H9 (cell line): ENCODE measurements at regions not wholly inside any gene's neighbourhood (a gene's known extent, or its start where the extent isn't known, plus 50 kb on each side); places are given as distances from the start of the nearest gene placed in this dataset.

Experiments used
- DNase-seq: peaks from one replicate; pipeline ENCODE4 v3.0.0-alpha.2; 2017
- H2AFZ ChIP-seq: one replicate; pipeline ENCODE4 v1.6.1; 2013; ENCODE audit warnings: mild to moderate bottlenecking, low read length, control low read depth, moderate library complexity
- H2AK5ac ChIP-seq: 2 replicates; pipeline ENCODE4 v1.6.1; 2013; ENCODE audit warnings: low read length, control low read depth, mixed read lengths; ENCODE audit not compliant: insufficient read length
- H2BK120ac ChIP-seq: one replicate; pipeline ENCODE4 v1.6.1; 2013; ENCODE audit warnings: low read depth, mild to moderate bottlenecking, low read length, control low read depth, inconsistent platforms; ENCODE audit not compliant: poor library complexity, severe bottlenecking
- H2BK12ac ChIP-seq: 2 replicates; pipeline ENCODE4 v1.6.1; 2013; ENCODE audit warnings: low read length, control low read depth, mixed read lengths, low read depth; ENCODE audit not compliant: insufficient read length
- H2BK15ac ChIP-seq: 2 replicates; pipeline ENCODE4 v1.6.1; 2013; ENCODE audit warnings: low read depth, low read length, control low read depth
- H2BK20ac ChIP-seq: one replicate; pipeline ENCODE4 v1.6.1; 2013; ENCODE audit warnings: low read depth, mild to moderate bottlenecking, low read length, control low read depth, inconsistent platforms; ENCODE audit not compliant: poor library complexity, severe bottlenecking
- H2BK5ac ChIP-seq: 2 replicates; pipeline ENCODE4 v1.6.1; 2013; ENCODE audit warnings: low read length, control low read depth, mixed read lengths; ENCODE audit not compliant: insufficient read length
- H3K14ac ChIP-seq: 2 replicates; pipeline ENCODE4 v1.6.1; 2013; ENCODE audit warnings: low read length, control low read depth; ENCODE audit not compliant: insufficient read depth
- H3K18ac ChIP-seq: 2 replicates; pipeline ENCODE4 v1.6.1; 2013; ENCODE audit warnings: low read depth, mild to moderate bottlenecking, mixed read lengths, low read length, control low read depth; ENCODE audit not compliant: insufficient read length
- H3K23ac ChIP-seq: 2 replicates; pipeline ENCODE4 v1.6.1; 2013; ENCODE audit warnings: low read length, control low read depth, mixed read lengths, low read depth; ENCODE audit not compliant: insufficient read length
- H3K23me2 ChIP-seq: 2 replicates; pipeline ENCODE4 v1.6.1; 2013; ENCODE audit warnings: low read depth, mild to moderate bottlenecking, mixed read lengths, low read length, control low read depth; ENCODE audit not compliant: insufficient read length, poor library complexity, severe bottlenecking
- H3K27ac ChIP-seq: 2 replicates; pipeline ENCODE4 v1.5.1; 2013; ENCODE audit warnings: low read length, control low read depth, mixed read lengths, low read depth; ENCODE audit not compliant: insufficient read length
- H3K27me3 ChIP-seq: 2 replicates; pipeline ENCODE4 v1.6.1; 2013; ENCODE audit warnings: low read length, control low read depth, inconsistent platforms; ENCODE audit not compliant: insufficient read depth
- H3K4ac ChIP-seq: 2 replicates; pipeline ENCODE4 v1.6.1; 2013; ENCODE audit warnings: low read depth, mild to moderate bottlenecking, control low read depth, inconsistent platforms, low read length, moderate library complexity
- H3K4me1 ChIP-seq: 2 replicates; pipeline ENCODE4 v1.6.1; 2013; ENCODE audit warnings: low read length, control low read depth, inconsistent platforms; ENCODE audit not compliant: insufficient read depth
- H3K4me2 ChIP-seq: 2 replicates; pipeline ENCODE4 v1.6.1; 2013; ENCODE audit warnings: low read length, control low read depth, mixed read lengths; ENCODE audit not compliant: insufficient read length, insufficient read depth
- H3K56ac ChIP-seq: 2 replicates; pipeline ENCODE4 v1.6.1; 2013; ENCODE audit warnings: low read depth, mild to moderate bottlenecking, mixed read lengths, low read length, control low read depth; ENCODE audit not compliant: insufficient read length
- H3K79me1 ChIP-seq: 2 replicates; pipeline ENCODE4 v1.6.1; 2013; ENCODE audit warnings: low read depth, mild to moderate bottlenecking, moderate library complexity, low read length, control low read depth, inconsistent platforms; ENCODE audit not compliant: insufficient read depth, poor library complexity, severe bottlenecking
- H3K79me2 ChIP-seq: 2 replicates; pipeline ENCODE4 v1.6.1; 2013; ENCODE audit warnings: low read length, control low read depth, inconsistent platforms; ENCODE audit not compliant: insufficient read depth
- H3K9ac ChIP-seq: 2 replicates; pipeline ENCODE4 v1.6.1; 2013; ENCODE audit warnings: low read length, control low read depth, mixed read lengths; ENCODE audit not compliant: insufficient read length; ENCODE audit errors: extremely low read depth
- H3K9me3 ChIP-seq: one replicate; pipeline ENCODE4 v1.6.1; 2013; ENCODE audit warnings: low read depth, low read length, inconsistent platforms; ENCODE audit not compliant: control insufficient read depth
- H3T11ph ChIP-seq: one replicate; pipeline ENCODE4 v1.6.1; 2013; ENCODE audit warnings: mild to moderate bottlenecking, low read length, control low read depth, inconsistent platforms
- H4K20me1 ChIP-seq: one replicate; pipeline ENCODE4 v1.6.1; 2013; ENCODE audit not compliant: control insufficient read depth, insufficient read length, insufficient read depth
- H4K5ac ChIP-seq: 2 replicates; pipeline ENCODE4 v1.6.1; 2013; ENCODE audit warnings: low read depth, mild to moderate bottlenecking, mixed read lengths, low read length, control low read depth; ENCODE audit not compliant: insufficient read length
- H4K8ac ChIP-seq: replicated peaks from 2 replicates; pipeline ENCODE4 v1.6.1; 2013; ENCODE audit warnings: low read length, control low read depth, mixed read lengths, low read depth; ENCODE audit not compliant: insufficient read length
- H4K91ac ChIP-seq: 2 replicates; pipeline ENCODE4 v1.6.1; 2013; ENCODE audit warnings: low read depth, mild to moderate bottlenecking, moderate library complexity, mixed read lengths, low read length, control low read depth; ENCODE audit not compliant: insufficient read length
- H3K27ac Mint-ChIP-seq, 3 experiments: 2 replicates in 2 of 3; 3 replicates in 1 of 3; pipeline ENCODE4 v1.8.0; 2020 to 2021; ENCODE audit warnings: mixed read lengths in 3 of 3, mild to moderate bottlenecking in 1 of 3, moderate library complexity in 1 of 3
- H3K27me3 Mint-ChIP-seq: 2 replicates; pipeline ENCODE4 v1.8.0; 2021; ENCODE audit warnings: low read depth, mild to moderate bottlenecking, moderate library complexity, mixed read lengths
- H3K36me3 Mint-ChIP-seq, 3 experiments: 2 replicates in 2 of 3; 3 replicates in 1 of 3; pipeline ENCODE4 v1.8.0; 2020 to 2021; ENCODE audit warnings: low read depth in 3 of 3, mixed read lengths in 3 of 3; ENCODE audit not compliant: insufficient read depth in 1 of 3
- H3K4me1 Mint-ChIP-seq, 2 experiments: 2 replicates each; pipeline ENCODE4 v1.8.0; 2020; ENCODE audit warnings: mixed read lengths in 2 of 2
- H3K4me3 Mint-ChIP-seq, 2 experiments: 2 replicates in 1 of 2; 3 replicates in 1 of 2; pipeline ENCODE4 v1.8.0; 2020 to 2021; ENCODE audit warnings: mild to moderate bottlenecking in 2 of 2, mixed read lengths in 2 of 2, moderate library complexity in 1 of 2
- H3K9me3 Mint-ChIP-seq, 2 experiments: 2 replicates in 1 of 2; 3 replicates in 1 of 2; pipeline ENCODE4 v1.8.0; 2020; ENCODE audit warnings: mild to moderate bottlenecking in 2 of 2, mixed read lengths in 2 of 2, moderate library complexity in 1 of 2
- WGBS: extraction: QIAGEN DNeasy Blood & Tissue Kit; methylation state at CpG from one replicate; pipeline ENCODE4 v1.1.7; 2013; ENCODE audit warnings: missing lambda C conversion rate, low lambda C conversion rate, mixed read lengths; ENCODE audit not compliant: insufficient read length; ENCODE audit errors: extremely low coverage; 5-methylcytosine and 5-hydroxymethylcytosine counted together
- TF ChIP-seq, protein P1 (sequence below): fragments of 200-600 bp; sonication (generic); conservative IDR thresholded peaks from 3 replicates; pipeline ENCODE4 v1.8.0; 2021; ENCODE audit warnings: antibody characterized with exemption, mild to moderate bottlenecking

- no peak overlapping the region for H2BK5ac ChIP-seq
- no peak overlapping the region for H3K27ac Mint-ChIP-seq
- H2AFZ ChIP-seq: no peak overlapping the region
- no peak overlapping the region for H3K18ac ChIP-seq
- no peak for DNase-seq
- WGBS: no CpG with 5 or more reads among the region's 11 CpGs
- peaks cover 2 to 14% of the 10 kb centered on the region in 2 experiments for H3K4me1 Mint-ChIP-seq
- H3K23me2 ChIP-seq: peaks cover 3% of the 10 kb centered on the region
- H3K9ac ChIP-seq: no peak overlapping the region
- H3K14ac ChIP-seq: no peak overlapping the region
- no peak overlapping the region for H3K4me3 Mint-ChIP-seq
- no peaks in the 10 kb centered on the region for H4K20me1 ChIP-seq
- no peak overlapping the region for H4K91ac ChIP-seq
- no peak overlapping the region for H3K23ac ChIP-seq
- no peaks in the 10 kb centered on the region for H3K27me3 ChIP-seq
- TF ChIP-seq, protein P1, sequence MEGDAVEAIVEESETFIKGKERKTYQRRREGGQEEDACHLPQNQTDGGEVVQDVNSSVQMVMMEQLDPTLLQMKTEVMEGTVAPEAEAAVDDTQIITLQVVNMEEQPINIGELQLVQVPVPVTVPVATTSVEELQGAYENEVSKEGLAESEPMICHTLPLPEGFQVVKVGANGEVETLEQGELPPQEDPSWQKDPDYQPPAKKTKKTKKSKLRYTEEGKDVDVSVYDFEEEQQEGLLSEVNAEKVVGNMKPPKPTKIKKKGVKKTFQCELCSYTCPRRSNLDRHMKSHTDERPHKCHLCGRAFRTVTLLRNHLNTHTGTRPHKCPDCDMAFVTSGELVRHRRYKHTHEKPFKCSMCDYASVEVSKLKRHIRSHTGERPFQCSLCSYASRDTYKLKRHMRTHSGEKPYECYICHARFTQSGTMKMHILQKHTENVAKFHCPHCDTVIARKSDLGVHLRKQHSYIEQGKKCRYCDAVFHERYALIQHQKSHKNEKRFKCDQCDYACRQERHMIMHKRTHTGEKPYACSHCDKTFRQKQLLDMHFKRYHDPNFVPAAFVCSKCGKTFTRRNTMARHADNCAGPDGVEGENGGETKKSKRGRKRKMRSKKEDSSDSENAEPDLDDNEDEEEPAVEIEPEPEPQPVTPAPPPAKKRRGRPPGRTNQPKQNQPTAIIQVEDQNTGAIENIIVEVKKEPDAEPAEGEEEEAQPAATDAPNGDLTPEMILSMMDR: no peak
- H3K9me3 Mint-ChIP-seq: no peaks in the 10 kb centered on the region
- no peak overlapping the region for H2BK12ac ChIP-seq
- no peaks in the 10 kb centered on the region for H3K36me3 Mint-ChIP-seq
- no peak overlapping the region for H3K56ac ChIP-seq
- no peak overlapping the region for H2BK120ac ChIP-seq
- peaks cover 14% of the 10 kb centered on the region for H3K27me3 Mint-ChIP-seq
- H3K79me1 ChIP-seq: no peaks in the 10 kb centered on the region
- no peak overlapping the region for H4K5ac ChIP-seq
- no peaks in the 10 kb centered on the region for H3K79me2 ChIP-seq
- H3K9me3 ChIP-seq: no peaks in the 10 kb centered on the region
- H3K27ac ChIP-seq: no peak overlapping the region
- H3T11ph ChIP-seq: no peak overlapping the region
- no peak overlapping the region for H2BK15ac ChIP-seq
- H2AK5ac ChIP-seq: no peak overlapping the region
- H3K4ac ChIP-seq: no peak overlapping the region
- H4K8ac ChIP-seq: no peak overlapping the region
- H2BK20ac ChIP-seq: no peak overlapping the region
- no peak overlapping the region for H3K4me2 ChIP-seq
- H3K4me1 ChIP-seq: no peaks in the 10 kb centered on the region; the same call in 1 of the 2 replicates
Observed at GRCh38 chr14:99117671-99118045, 154.3 kb downstream of the BCL11B start.
